ENCODE measurements at regions not wholly inside any gene's neighbourhood (a gene's known extent, or its start where the extent isn't known, plus 50 kb on each side); places are given as distances from the start of the nearest gene placed in this dataset.

- FAIRE-seq, result no peak
- no peaks in the 10 kb centered on the region for H3K36me3 Mint-ChIP-seq (ENCODE audit: low read depth, unreplicated experiment)
Observed at GRCh38 chr5:26205121-26205520, 833.3 kb downstream of the CDH9 start.

GRCh38 chr5:26193626-26194025 lies 844.8 kb downstream of the CDH9 start:
- H3K9me3 Mint-ChIP-seq (ENCODE audit: unreplicated experiment), result no peaks in the 10 kb centered on the region
- H3K4me1 ChIP-seq (ENCODE audit: insufficient read depth, low read length), result no peaks in the 10 kb centered on the region
- FAIRE-seq, result no peak

More at GRCh38 chr5:26205121-26205520, 833.3 kb downstream of the CDH9 start:
- H3K27me3 ChIP-seq (ENCODE audit: insufficient read depth, low read length), result no peaks in the 10 kb centered on the region
- H3K9me3 Mint-ChIP-seq (ENCODE audit: unreplicated experiment), result peaks cover 4% of the 10 kb centered on the region
- H3K9ac ChIP-seq (ENCODE audit: low read length), result no peak overlapping the region
- no peaks in the 10 kb centered on the region for H3K4me1 ChIP-seq (ENCODE audit: insufficient read depth, low read length)
- H3K9me3 ChIP-seq (ENCODE audit: insufficient read depth, low read depth, low read length), result no peaks in the 10 kb centered on the region
- H3K4me3 ChIP-seq (ENCODE audit: insufficient read depth, low read depth, low read length), result no peak overlapping the region
- H2AFZ ChIP-seq (ENCODE audit: low read depth, low read length), result no peak overlapping the region
- H3K4me1 Mint-ChIP-seq (ENCODE audit: low read depth, unreplicated experiment), result no peaks in the 10 kb centered on the region
- no peak for TF ChIP-seq CTCF (IDR thresholded peaks at IDR 0.05; ENCODE audit: insufficient read depth, low read depth, low read length)
- H3K27me3 Mint-ChIP-seq (ENCODE audit: low read depth, unreplicated experiment), result no peaks in the 10 kb centered on the region
- H3K4me2 ChIP-seq (ENCODE audit: low read length), result no peak overlapping the region
- DNase-seq (ENCODE audit: low read depth), result no peak
- no peak overlapping the region for H3K27ac Mint-ChIP-seq (ENCODE audit: unreplicated experiment)
- H4K20me1 ChIP-seq (ENCODE audit: insufficient read depth, low read length), result no peaks in the 10 kb centered on the region
- no peak overlapping the region for H3K4me3 Mint-ChIP-seq (ENCODE audit: unreplicated experiment)
- H3K36me3 ChIP-seq (ENCODE audit: insufficient read depth, low read length), result no peaks in the 10 kb centered on the region
- H3K79me2 ChIP-seq (ENCODE audit: insufficient read depth, low read length), result no peaks in the 10 kb centered on the region
- H3K27ac ChIP-seq (ENCODE audit: low read depth, low read length), result no peak overlapping the region

GRCh38 chr5:26192486-26192885 lies 845.9 kb downstream of the CDH9 start:
- DNase-seq (ENCODE audit: low read depth), result no peak
- H3K9ac ChIP-seq (ENCODE audit: low read length), result no peak overlapping the region
- H3K27me3 ChIP-seq (ENCODE audit: insufficient read depth, low read length), result no peaks in the 10 kb centered on the region
- H3K4me1 ChIP-seq (ENCODE audit: insufficient read depth, low read length), result no peaks in the 10 kb centered on the region
- TF ChIP-seq EZH2 (IDR thresholded peaks at IDR 0.05; ENCODE audit: insufficient read depth, low read length) (no peak), CTCF (IDR thresholded peaks at IDR 0.05; ENCODE audit: insufficient read depth, low read depth, low read length) (no peak)
- H3K4me3 Mint-ChIP-seq (ENCODE audit: unreplicated experiment), result no peak overlapping the region
- no peak overlapping the region for H3K27ac ChIP-seq (ENCODE audit: low read depth, low read length)
- no peak overlapping the region for H2AFZ ChIP-seq (ENCODE audit: low read depth, low read length)
- no peaks in the 10 kb centered on the region for H3K27me3 Mint-ChIP-seq (ENCODE audit: low read depth, unreplicated experiment)
- no peaks in the 10 kb centered on the region for H3K79me2 ChIP-seq (ENCODE audit: insufficient read depth, low read length)
- no peak overlapping the region for H3K4me3 ChIP-seq (ENCODE audit: insufficient read depth, low read depth, low read length)
- no peaks in the 10 kb centered on the region for H3K36me3 ChIP-seq (ENCODE audit: insufficient read depth, low read length)
- peaks cover 2% of the 10 kb centered on the region for H3K4me1 Mint-ChIP-seq (ENCODE audit: low read depth, unreplicated experiment)
- no peaks in the 10 kb centered on the region for H3K9me3 Mint-ChIP-seq (ENCODE audit: unreplicated experiment)
- FAIRE-seq, result no peak
- no peak overlapping the region for H3K27ac Mint-ChIP-seq (ENCODE audit: unreplicated experiment)
- no peaks in the 10 kb centered on the region for H4K20me1 ChIP-seq (ENCODE audit: insufficient read depth, low read length)
- H3K36me3 Mint-ChIP-seq (ENCODE audit: low read depth, unreplicated experiment), result no peaks in the 10 kb centered on the region
- H3K4me2 ChIP-seq (ENCODE audit: low read length), result no peak overlapping the region
- H3K9me3 ChIP-seq (ENCODE audit: insufficient read depth, low read depth, low read length), result no peaks in the 10 kb centered on the region

More at GRCh38 chr5:26193626-26194025, 844.8 kb downstream of the CDH9 start:
- H3K9me3 ChIP-seq (ENCODE audit: insufficient read depth, low read depth, low read length), result no peaks in the 10 kb centered on the region
- H3K4me3 ChIP-seq (ENCODE audit: insufficient read depth, low read depth, low read length), result no peak overlapping the region
- H2AFZ ChIP-seq (ENCODE audit: low read depth, low read length), result no peak overlapping the region
- no peak overlapping the region for H3K9ac ChIP-seq (ENCODE audit: low read length)
- no peaks in the 10 kb centered on the region for H3K79me2 ChIP-seq (ENCODE audit: insufficient read depth, low read length)
- H3K36me3 ChIP-seq (ENCODE audit: insufficient read depth, low read length), result no peaks in the 10 kb centered on the region
- H3K4me2 ChIP-seq (ENCODE audit: low read length), result no peak overlapping the region
- Mint-ChIP-seq H3K27ac (ENCODE audit: unreplicated experiment) (no peak overlapping the region), H3K27me3 (ENCODE audit: low read depth, unreplicated experiment) (no peaks in the 10 kb centered on the region), H3K4me1 (ENCODE audit: low read depth, unreplicated experiment) (peaks cover 2% of the 10 kb centered on the region), H3K4me3 (ENCODE audit: unreplicated experiment) (no peak overlapping the region), H3K36me3 (ENCODE audit: low read depth, unreplicated experiment) (no peaks in the 10 kb centered on the region)
- DNase-seq (ENCODE audit: low read depth), result no peak
- TF ChIP-seq CTCF (IDR thresholded peaks at IDR 0.05; ENCODE audit: insufficient read depth, low read depth, low read length), result no peak
- TF ChIP-seq EZH2 (IDR thresholded peaks at IDR 0.05; ENCODE audit: insufficient read depth, low read length), result no peak
- no peak overlapping the region for H3K27ac ChIP-seq (ENCODE audit: low read depth, low read length)
- H4K20me1 ChIP-seq (ENCODE audit: insufficient read depth, low read length), result no peaks in the 10 kb centered on the region
- H3K27me3 ChIP-seq (ENCODE audit: insufficient read depth, low read length), result no peaks in the 10 kb centered on the region

Data from astrocyte (in vitro differentiated cells and primary cell).